Calu3 (cell line): ENCODE measurements at regions not wholly inside any gene's neighbourhood (a gene's known extent, or its start where the extent isn't known, plus 50 kb on each side); places are given as distances from the start of the nearest gene placed in this dataset.

Source experiments
- BruUV-seq: library from RNA; stranded (reverse); fragments of 400-500 nt; replicated peaks from 2 replicates; lab custom pipeline; 2021; lab: Mats Ljungman, UMichigan
- CTCF ChIA-PET: fragments of 300-600 bp; sonication (Branson Sonifier 250); formaldehyde crosslinking; loops from one replicate; lab custom pipeline; 2022; ENCODE audit warnings: antibody characterized with exemption; lab: Charles Lee
- DNase-seq: peaks from one replicate; pipeline ENCODE4 v3.0.0; 2022
- H3K27ac Mint-ChIP-seq: one replicate; pipeline ENCODE4 v1.8.0; 2022; ENCODE audit warnings: mixed read lengths; ENCODE audit not compliant: unreplicated experiment
- H3K27me3 Mint-ChIP-seq: one replicate; pipeline ENCODE4 v1.8.0; 2022; ENCODE audit warnings: mixed read lengths; ENCODE audit not compliant: unreplicated experiment
- H3K36me3 Mint-ChIP-seq: one replicate; pipeline ENCODE4 v1.8.0; 2022; ENCODE audit warnings: mild to moderate bottlenecking, moderate library complexity, mixed read lengths; ENCODE audit not compliant: insufficient read depth, unreplicated experiment
- H3K4me1 Mint-ChIP-seq: one replicate; pipeline ENCODE4 v1.8.0; 2022; ENCODE audit warnings: mild to moderate bottlenecking, low read depth, mixed read lengths; ENCODE audit not compliant: unreplicated experiment
- H3K4me3 Mint-ChIP-seq: one replicate; pipeline ENCODE4 v1.8.0; 2022; ENCODE audit warnings: mild to moderate bottlenecking, low read depth, moderate library complexity, mixed read lengths; ENCODE audit not compliant: unreplicated experiment
- H3K9me3 Mint-ChIP-seq: one replicate; pipeline ENCODE4 v1.8.0; 2022; ENCODE audit warnings: low read depth, mixed read lengths; ENCODE audit not compliant: unreplicated experiment
- intact Hi-C: fragments of 100-400 bp; cut with micrococcal nuclease; formaldehyde crosslinking; loops from one replicate; pipeline ENCODE4 v1.10.0; 2022; ENCODE audit not compliant: unreplicated experiment
- TF ChIP-seq, protein P1 (sequence below): fragments of 200-600 bp; IDR thresholded peaks from one replicate; pipeline ENCODE4 v1.8.0; 2022; ENCODE audit warnings: antibody characterized with exemption; ENCODE audit not compliant: unreplicated experiment

- no peak for DNase-seq
- CTCF ChIA-PET = no interaction called here
- no peaks in the 10 kb centered on the region for H3K27me3 Mint-ChIP-seq
- intact Hi-C loops = no loop called here
- TF ChIP-seq, protein P1, sequence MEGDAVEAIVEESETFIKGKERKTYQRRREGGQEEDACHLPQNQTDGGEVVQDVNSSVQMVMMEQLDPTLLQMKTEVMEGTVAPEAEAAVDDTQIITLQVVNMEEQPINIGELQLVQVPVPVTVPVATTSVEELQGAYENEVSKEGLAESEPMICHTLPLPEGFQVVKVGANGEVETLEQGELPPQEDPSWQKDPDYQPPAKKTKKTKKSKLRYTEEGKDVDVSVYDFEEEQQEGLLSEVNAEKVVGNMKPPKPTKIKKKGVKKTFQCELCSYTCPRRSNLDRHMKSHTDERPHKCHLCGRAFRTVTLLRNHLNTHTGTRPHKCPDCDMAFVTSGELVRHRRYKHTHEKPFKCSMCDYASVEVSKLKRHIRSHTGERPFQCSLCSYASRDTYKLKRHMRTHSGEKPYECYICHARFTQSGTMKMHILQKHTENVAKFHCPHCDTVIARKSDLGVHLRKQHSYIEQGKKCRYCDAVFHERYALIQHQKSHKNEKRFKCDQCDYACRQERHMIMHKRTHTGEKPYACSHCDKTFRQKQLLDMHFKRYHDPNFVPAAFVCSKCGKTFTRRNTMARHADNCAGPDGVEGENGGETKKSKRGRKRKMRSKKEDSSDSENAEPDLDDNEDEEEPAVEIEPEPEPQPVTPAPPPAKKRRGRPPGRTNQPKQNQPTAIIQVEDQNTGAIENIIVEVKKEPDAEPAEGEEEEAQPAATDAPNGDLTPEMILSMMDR = no peak
- BruUV-seq = no TSS peak
- no peak overlapping the region for H3K27ac Mint-ChIP-seq
- peaks cover 7% of the 10 kb centered on the region for H3K36me3 Mint-ChIP-seq
- no peaks in the 10 kb centered on the region for H3K9me3 Mint-ChIP-seq
- no peak overlapping the region for H3K4me3 Mint-ChIP-seq
- peaks cover 38% of the 10 kb centered on the region for H3K4me1 Mint-ChIP-seq
These were observed 108.0 kb upstream of the TMEM170B start for GRCh38 chr6:11429577-11429976.

GRCh38 chr6:11428895-11429294 is 108.7 kb upstream of the TMEM170B start:
- Mint-ChIP-seq H3K27me3 (no peaks in the 10 kb centered on the region), H3K4me1 (peaks cover 45% of the 10 kb centered on the region), H3K36me3 (peaks cover 6% of the 10 kb centered on the region), H3K27ac (no peak overlapping the region), H3K4me3 (no peak overlapping the region), H3K9me3 (no peaks in the 10 kb centered on the region)
- DNase-seq = no peak
- TF ChIP-seq, protein P1 = no peak
- CTCF ChIA-PET = no interaction called here
- intact Hi-C loops = no loop called here
- no TSS peak for BruUV-seq

DNA sequence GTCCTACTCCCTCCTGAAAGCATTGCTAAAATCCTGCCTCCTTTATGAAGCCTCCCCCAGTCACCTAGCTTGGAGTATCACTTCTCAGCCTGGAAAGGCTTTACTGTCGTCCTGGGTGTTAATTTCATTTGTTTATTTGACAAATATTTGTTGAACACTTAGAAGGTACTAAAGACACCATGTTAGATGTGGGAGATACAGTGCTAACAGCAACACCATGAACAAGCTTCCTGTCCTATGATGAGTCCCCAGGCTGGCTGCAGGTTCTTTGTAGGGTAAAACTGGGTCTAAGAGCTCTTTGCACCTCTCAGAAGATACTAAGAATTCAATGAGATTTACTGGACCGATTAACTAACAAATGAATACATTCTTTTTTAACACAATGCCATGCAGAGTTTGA is 109.2 kb upstream of the TMEM170B start:
- no TSS peak for BruUV-seq
- no peak overlapping the region for H3K27ac Mint-ChIP-seq
- H3K4me3 Mint-ChIP-seq = no peak overlapping the region
- TF ChIP-seq, protein P1 = no peak
- H3K4me1 Mint-ChIP-seq = peaks cover 43% of the 10 kb centered on the region
- H3K36me3 Mint-ChIP-seq = peaks cover 6% of the 10 kb centered on the region
- H3K9me3 Mint-ChIP-seq = no peaks in the 10 kb centered on the region
- intact Hi-C loops = no loop called here
- CTCF ChIA-PET = no interaction called here
- DNase-seq = no peak
- H3K27me3 Mint-ChIP-seq = no peaks in the 10 kb centered on the region

DNA sequence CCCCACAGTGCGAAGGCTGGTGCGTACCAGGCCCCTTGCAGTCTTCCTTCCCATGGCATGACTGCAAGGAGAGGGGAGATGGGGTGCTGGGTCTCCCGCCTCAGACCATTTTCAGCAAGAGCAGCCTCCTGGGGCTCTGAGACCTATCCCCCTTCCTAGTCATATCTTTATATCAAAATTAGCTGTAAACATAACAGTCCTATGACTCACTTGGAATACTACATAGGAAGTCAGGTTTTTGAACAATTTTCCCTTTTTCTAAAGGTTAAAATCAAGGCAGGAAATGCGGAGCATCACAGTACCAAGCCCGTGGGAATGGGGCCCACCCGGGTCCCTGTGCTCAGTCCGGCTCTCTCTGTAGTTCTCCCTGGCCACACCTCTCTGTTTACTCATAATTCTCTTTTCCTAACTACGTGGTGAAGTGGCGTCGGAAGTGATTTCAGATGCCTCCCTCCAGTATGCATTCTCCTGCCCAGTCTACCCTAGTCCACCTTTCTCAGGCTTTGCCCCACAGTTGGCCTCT is 109.8 kb upstream of the TMEM170B start:
- H3K36me3 Mint-ChIP-seq = peaks cover 6% of the 10 kb centered on the region
- intact Hi-C loops = no loop called here
- CTCF ChIA-PET = no interaction called here
- peaks cover 39% of the 10 kb centered on the region for H3K4me1 Mint-ChIP-seq
- H3K27me3 Mint-ChIP-seq = no peaks in the 10 kb centered on the region
- no peak overlapping the region for H3K4me3 Mint-ChIP-seq
- BruUV-seq = no TSS peak
- DNase-seq = no peak
- H3K27ac Mint-ChIP-seq = no peak overlapping the region
- no peaks in the 10 kb centered on the region for H3K9me3 Mint-ChIP-seq
- TF ChIP-seq, protein P1 = no peak
